Ascending aorta (tissue), 2 donors: ENCODE measurements at regions not wholly inside any gene's neighbourhood (a gene's known extent, or its start where the extent isn't known, plus 50 kb on each side); places are given as distances from the start of the nearest gene placed in this dataset.

Source experiments
- DNase-seq, 2 donors: peaks; one replicate each; pipeline ENCODE4 v3.0.0-alpha.2; 2019; ENCODE audit warnings: low spot score in 2 of 2
- H3K27ac ChIP-seq, 2 donors: fragments of 200-600 bp; sonication (generic); one replicate each; pipeline ENCODE4 v1.5.1; 2016 to 2017; ENCODE audit warnings: mild to moderate bottlenecking in 1 of 2
- H3K27me3 ChIP-seq: fragments of 200-600 bp; sonication (generic); one replicate; pipeline ENCODE4 v1.5.1; 2017
- H3K36me3 ChIP-seq, 2 donors: fragments of 200-600 bp; sonication (generic); one replicate each; pipeline ENCODE4 v1.5.1; 2016
- H3K4me1 ChIP-seq, 2 donors: fragments of 200-600 bp; sonication (generic); one replicate each; pipeline ENCODE4 v1.5.1; 2016 to 2017; ENCODE audit warnings: mild to moderate bottlenecking in 1 of 2
- H3K4me3 ChIP-seq, 2 donors: fragments of 200-600 bp; sonication (generic); one replicate each; pipeline ENCODE4 v1.5.1; 2016 to 2017; ENCODE audit warnings: mild to moderate bottlenecking in 1 of 2
- H3K9me3 ChIP-seq, 2 donors: fragments of 200-600 bp; sonication (generic); one replicate each; pipeline ENCODE4 v1.5.1; 2016
- CTCF ChIP-seq, 3 experiments: fragments of 200-600 bp in 2 of 3; fragments of 450-650 bp in 1 of 3; sonication (generic) in 2 of 3; IDR thresholded peaks; one replicate each; pipeline ENCODE4 v1.5.1; 2016 to 2019; ENCODE audit warnings: antibody characterized with exemption in 3 of 3, mild to moderate bottlenecking in 1 of 3, moderate library complexity in 1 of 3
- intact Hi-C: fragments of 100-400 bp; cut with DNase I; formaldehyde crosslinking; loops from one replicate; pipeline ENCODE4 v1.15.1; 2023

GRCh38 chr18:33863912-33864311, 285.9 kb downstream of the ASXL3 start:
- intact Hi-C loops, result no loop called here
- no peak overlapping the region for H3K4me3 ChIP-seq
- no peaks in the 10 kb centered on the region for H3K27me3 ChIP-seq
- H3K27ac ChIP-seq, result no peak overlapping the region
- no peaks in the 10 kb centered on the region for H3K4me1 ChIP-seq
- DNase-seq, result no peak
- peaks cover 0 to 4% of the 10 kb centered on the region in 2 donors for H3K9me3 ChIP-seq
- H3K36me3 ChIP-seq, result no peaks in the 10 kb centered on the region
- TF ChIP-seq CTCF (IDR thresholded peaks at IDR 0.05), result no peak

DNA sequence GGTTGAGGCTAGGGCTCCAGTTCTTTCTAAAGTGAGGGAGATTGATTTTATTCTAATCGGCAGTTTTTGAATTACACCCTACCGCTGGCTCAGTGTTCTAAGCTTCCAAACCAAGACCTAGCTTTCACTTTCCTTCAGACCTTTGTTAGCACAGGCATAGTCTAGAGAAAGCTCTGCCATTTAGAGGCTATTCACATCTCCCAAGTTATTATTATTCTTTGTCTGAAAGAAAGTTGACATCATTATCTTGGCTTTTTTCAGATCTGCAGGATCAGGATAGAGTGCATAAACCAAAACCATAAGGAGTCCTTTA, 276.8 kb downstream of the ASXL3 start:
- no peaks in the 10 kb centered on the region for H3K9me3 ChIP-seq
- no peaks in the 10 kb centered on the region for H3K4me1 ChIP-seq
- DNase-seq, result no peak
- no peaks in the 10 kb centered on the region for H3K36me3 ChIP-seq
- no peak for TF ChIP-seq CTCF (IDR thresholded peaks at IDR 0.05)
- H3K27me3 ChIP-seq, result no peaks in the 10 kb centered on the region
- H3K27ac ChIP-seq, result no peak overlapping the region
- intact Hi-C loops, result no loop called here
- no peak overlapping the region for H3K4me3 ChIP-seq

DNA sequence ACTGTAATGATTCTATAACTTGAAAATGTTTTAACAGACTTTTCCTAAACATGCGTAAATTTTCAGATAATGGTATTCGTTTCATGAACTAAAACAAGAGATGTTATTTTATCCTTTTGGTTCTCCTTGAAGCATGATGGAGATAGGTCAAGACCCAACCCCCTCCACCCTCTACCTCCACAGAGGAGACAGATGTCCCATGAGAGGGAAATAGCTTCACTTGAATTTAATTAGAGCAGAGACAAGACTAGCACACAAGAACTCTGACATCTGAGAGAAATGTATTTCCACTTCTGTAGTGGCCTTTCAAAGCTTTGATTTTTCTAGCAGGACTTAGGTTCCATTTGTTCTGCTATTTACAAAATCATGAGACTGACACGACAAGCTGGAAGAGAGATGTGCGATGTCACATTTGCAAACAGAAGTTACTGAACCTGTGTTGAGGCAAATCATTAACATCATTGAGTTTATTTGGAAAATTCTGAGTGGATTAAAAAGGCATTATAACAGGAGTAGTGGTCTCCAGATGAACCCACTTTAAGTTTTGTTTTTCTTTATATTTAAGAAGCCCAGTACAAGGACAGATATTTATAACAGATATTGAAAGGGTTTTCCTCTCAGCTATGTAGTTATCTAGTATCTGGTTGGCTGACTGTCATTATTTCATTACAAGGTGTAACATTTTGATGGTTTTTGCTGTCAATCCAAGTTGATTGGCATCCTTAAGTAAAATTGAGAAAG, 276.2 kb downstream of the ASXL3 start:
- H3K27me3 ChIP-seq, result no peaks in the 10 kb centered on the region
- H3K9me3 ChIP-seq, result no peaks in the 10 kb centered on the region
- H3K27ac ChIP-seq, result no peak overlapping the region
- intact Hi-C loops, result no loop called here
- no peaks in the 10 kb centered on the region for H3K36me3 ChIP-seq
- no peak for TF ChIP-seq CTCF (IDR thresholded peaks at IDR 0.05)
- no peak for DNase-seq
- no peaks in the 10 kb centered on the region for H3K4me1 ChIP-seq
- no peak overlapping the region for H3K4me3 ChIP-seq

- Histone ChIP-seq H3K9me3 (no peaks in the 10 kb centered on the region), H3K4me1 (no peaks in the 10 kb centered on the region), H3K27ac (no peak overlapping the region), H3K4me3 (no peak overlapping the region), H3K27me3 (no peaks in the 10 kb centered on the region), H3K36me3 (no peaks in the 10 kb centered on the region)
- intact Hi-C loops, result no loop called here
- TF ChIP-seq CTCF (IDR thresholded peaks at IDR 0.05), result no peak
- DNase-seq, result no peak
These were observed 275.2 kb downstream of the ASXL3 start for GRCh38 chr18:33853187-33853586.

DNA sequence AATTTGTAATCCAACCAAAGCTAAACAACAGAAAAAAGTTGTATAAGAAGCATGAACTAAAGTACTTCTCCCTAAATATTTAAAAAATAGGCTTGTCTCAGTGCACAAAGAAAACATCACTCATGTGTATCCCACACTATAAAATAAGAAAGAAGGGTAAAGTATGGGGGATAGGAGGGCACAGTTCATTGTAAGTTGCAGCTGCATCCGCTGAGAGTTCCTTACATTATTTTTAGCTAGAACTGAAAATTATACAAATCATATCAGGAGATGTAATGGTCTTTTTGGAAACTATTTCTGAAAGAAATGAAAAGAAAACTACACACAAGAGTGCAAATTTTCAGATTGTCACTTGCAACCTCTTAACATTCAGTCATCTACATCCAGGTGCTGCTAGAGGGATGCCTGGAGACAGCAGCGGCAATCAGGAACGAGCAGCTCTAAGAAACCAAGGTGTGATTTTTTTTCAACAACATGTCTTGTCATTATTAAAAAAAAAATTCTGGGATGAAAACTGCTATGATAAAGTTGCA, 273.6 kb downstream of the ASXL3 start:
- Histone ChIP-seq H3K9me3 (no peaks in the 10 kb centered on the region), H3K4me1 (no peaks in the 10 kb centered on the region), H3K27me3 (no peaks in the 10 kb centered on the region), H3K27ac (no peak overlapping the region), H3K4me3 (no peak overlapping the region), H3K36me3 (no peaks in the 10 kb centered on the region)
- DNase-seq, result no peak
- no peak for TF ChIP-seq CTCF (IDR thresholded peaks at IDR 0.05)
- intact Hi-C loops, result no loop called here

DNA sequence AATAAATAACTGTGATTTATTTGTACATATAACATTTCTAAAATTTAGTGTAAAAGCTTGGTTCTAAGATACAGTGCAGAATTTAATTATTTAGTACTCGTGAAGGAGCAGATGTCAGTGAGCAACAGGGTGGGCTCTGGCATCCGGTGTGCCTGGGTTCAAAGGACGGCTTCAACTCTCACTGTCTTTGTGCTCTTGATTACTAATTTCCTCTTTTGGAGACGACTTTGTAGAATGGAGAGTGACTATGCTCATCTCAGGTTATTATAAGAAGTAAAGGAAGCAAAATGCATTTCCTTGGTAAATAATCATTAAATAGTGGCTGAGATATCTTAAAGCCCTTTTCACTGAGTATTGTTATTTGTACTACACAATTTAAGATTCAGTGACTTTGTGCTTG, 271.7 kb downstream of the ASXL3 start:
- H3K36me3 ChIP-seq, result no peaks in the 10 kb centered on the region
- intact Hi-C loops, result no loop called here
- H3K9me3 ChIP-seq, result no peaks in the 10 kb centered on the region
- no peak overlapping the region for H3K27ac ChIP-seq
- H3K4me1 ChIP-seq, result no peaks in the 10 kb centered on the region
- TF ChIP-seq CTCF (IDR thresholded peaks at IDR 0.05), result no peak
- H3K4me3 ChIP-seq, result no peak overlapping the region
- DNase-seq, result no peak
- H3K27me3 ChIP-seq, result no peaks in the 10 kb centered on the region
